Activated CD4-positive, alpha-beta T cell treated with anti-CD3 and anti-CD28 coated beads, Interleukin-2, Interleukin-4, amounts not matched to agents 100 ng/mL and 50 ng/mL, durations not matched to agents 16 hours and 8 hours (primary cell): ENCODE measurements at regions not wholly inside any gene's neighbourhood (a gene's known extent, or its start where the extent isn't known, plus 50 kb on each side); places are given as distances from the start of the nearest gene placed in this dataset.

Experiments used
- DNase-seq: peaks from one replicate; pipeline ENCODE4 v3.0.0-alpha.2; 2020; ENCODE audit warnings: low spot score

GRCh38 chr2:5352286-5352685, 339.9 kb upstream of the SOX11 start:
- no peak for DNase-seq

GRCh38 chr2:5353565-5353964, 338.6 kb upstream of the SOX11 start:
- no peak for DNase-seq

- no peak for DNase-seq
Observed at GRCh38 chr2:5359397-5359796, 332.8 kb upstream of the SOX11 start.

GRCh38 chr2:5360081-5360480, 332.1 kb upstream of the SOX11 start:
- DNase-seq, result no peak

GRCh38 chr2:5364361-5364760, 327.8 kb upstream of the SOX11 start:
- DNase-seq, result no peak

GRCh38 chr2:5365871-5366461, 326.2 kb upstream of the SOX11 start:
- DNase-seq, result peak; percentile 58

GRCh38 chr2:5367321-5367720, 324.9 kb upstream of the SOX11 start:
- DNase-seq, result no peak

- no peak for DNase-seq
Observed at GRCh38 chr2:5368263-5368662, 323.9 kb upstream of the SOX11 start.

- no peak for DNase-seq
Observed at GRCh38 chr2:5369510-5369909, 322.7 kb upstream of the SOX11 start.

- DNase-seq, result no peak
Observed at GRCh38 chr2:5370158-5370557, 322.0 kb upstream of the SOX11 start.

- no peak for DNase-seq
Observed at GRCh38 chr2:5372141-5372540, 320.0 kb upstream of the SOX11 start.

- no peak for DNase-seq
Observed at GRCh38 chr2:5373200-5373599, 319.0 kb upstream of the SOX11 start.

GRCh38 chr2:5374762-5375161, 317.4 kb upstream of the SOX11 start:
- no peak for DNase-seq

- DNase-seq, result no peak
Observed at GRCh38 chr2:5377323-5377722, 314.9 kb upstream of the SOX11 start.

- DNase-seq, result no peak
Observed at GRCh38 chr2:5379811-5380210, 312.4 kb upstream of the SOX11 start.

GRCh38 chr2:5385596-5385995, 306.6 kb upstream of the SOX11 start:
- no peak for DNase-seq

- no peak for DNase-seq
Observed at GRCh38 chr2:5387406-5387805, 304.8 kb upstream of the SOX11 start.

- DNase-seq, result no peak
Observed at GRCh38 chr2:5389740-5390139, 302.4 kb upstream of the SOX11 start.

GRCh38 chr2:5391362-5391761, 300.8 kb upstream of the SOX11 start:
- DNase-seq, result no peak

GRCh38 chr2:5392658-5393057, 299.5 kb upstream of the SOX11 start:
- no peak for DNase-seq

- DNase-seq, result no peak
Observed at GRCh38 chr2:5393474-5393873, 298.7 kb upstream of the SOX11 start.

GRCh38 chr2:5394223-5394622, 298.0 kb upstream of the SOX11 start:
- DNase-seq, result no peak

GRCh38 chr2:5401115-5401657, 291.0 kb upstream of the SOX11 start:
- DNase-seq, result no peak

- no peak for DNase-seq
Observed at GRCh38 chr2:5403392-5403791, 288.8 kb upstream of the SOX11 start.
